Fibroblast of pulmonary artery (primary cell): ENCODE measurements at regions not wholly inside any gene's neighbourhood (a gene's known extent, or its start where the extent isn't known, plus 50 kb on each side); places are given as distances from the start of the nearest gene placed in this dataset.

ENCODE experiments used
- DNase-seq: peaks from one replicate; pipeline ENCODE4 v3.0.0-alpha.2; 2010; ENCODE audit warnings: low read depth
- H3K4me3 ChIP-seq: replicated peaks from 2 replicates; pipeline ENCODE4 v1.5.1; 2011; ENCODE audit warnings: low read depth, mild to moderate bottlenecking, control low read depth, low read length, moderate library complexity
- TF ChIP-seq, protein P1 (sequence below): IDR thresholded peaks from 2 replicates; pipeline ENCODE4 v1.5.1; 2011; ENCODE audit warnings: mild to moderate bottlenecking, control low read depth, low read length, inconsistent platforms; ENCODE audit errors: missing control alignments

GRCh38 chr9:95815133-95815532, 60.4 kb upstream of the ERCC6L2 start:
- H3K4me3 ChIP-seq = no peak overlapping the region
- TF ChIP-seq, protein P1, sequence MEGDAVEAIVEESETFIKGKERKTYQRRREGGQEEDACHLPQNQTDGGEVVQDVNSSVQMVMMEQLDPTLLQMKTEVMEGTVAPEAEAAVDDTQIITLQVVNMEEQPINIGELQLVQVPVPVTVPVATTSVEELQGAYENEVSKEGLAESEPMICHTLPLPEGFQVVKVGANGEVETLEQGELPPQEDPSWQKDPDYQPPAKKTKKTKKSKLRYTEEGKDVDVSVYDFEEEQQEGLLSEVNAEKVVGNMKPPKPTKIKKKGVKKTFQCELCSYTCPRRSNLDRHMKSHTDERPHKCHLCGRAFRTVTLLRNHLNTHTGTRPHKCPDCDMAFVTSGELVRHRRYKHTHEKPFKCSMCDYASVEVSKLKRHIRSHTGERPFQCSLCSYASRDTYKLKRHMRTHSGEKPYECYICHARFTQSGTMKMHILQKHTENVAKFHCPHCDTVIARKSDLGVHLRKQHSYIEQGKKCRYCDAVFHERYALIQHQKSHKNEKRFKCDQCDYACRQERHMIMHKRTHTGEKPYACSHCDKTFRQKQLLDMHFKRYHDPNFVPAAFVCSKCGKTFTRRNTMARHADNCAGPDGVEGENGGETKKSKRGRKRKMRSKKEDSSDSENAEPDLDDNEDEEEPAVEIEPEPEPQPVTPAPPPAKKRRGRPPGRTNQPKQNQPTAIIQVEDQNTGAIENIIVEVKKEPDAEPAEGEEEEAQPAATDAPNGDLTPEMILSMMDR = no peak
- peak; percentile 61 for DNase-seq

DNA sequence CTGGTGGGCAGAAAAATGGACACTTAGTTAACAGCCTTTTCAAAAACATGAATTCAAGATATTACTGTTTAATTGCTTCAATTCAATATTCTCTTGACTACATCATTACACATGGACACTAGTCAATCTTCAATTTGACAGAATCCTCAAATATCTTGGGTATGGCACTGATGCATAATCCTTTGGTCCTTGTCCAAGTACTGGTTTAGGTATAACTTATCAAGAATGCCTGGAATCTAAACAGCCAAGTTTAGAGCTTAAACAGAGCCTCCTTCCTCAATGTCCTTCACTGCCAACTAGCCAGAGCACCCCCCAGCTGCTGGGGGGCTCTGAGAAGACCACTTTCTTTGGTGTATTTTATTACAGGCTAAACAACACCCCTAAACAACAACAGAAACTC, 61.6 kb upstream of the ERCC6L2 start:
- DNase-seq = no peak
- H3K4me3 ChIP-seq = no peak overlapping the region

GRCh38 chr9:95810814-95811213, 64.7 kb upstream of the ERCC6L2 start:
- TF ChIP-seq, protein P1 = no peak
- H3K4me3 ChIP-seq = no peak overlapping the region
- no peak for DNase-seq

More for the DNA sequence above, 61.6 kb upstream of the ERCC6L2 start:
- TF ChIP-seq, protein P1 = no peak

DNA sequence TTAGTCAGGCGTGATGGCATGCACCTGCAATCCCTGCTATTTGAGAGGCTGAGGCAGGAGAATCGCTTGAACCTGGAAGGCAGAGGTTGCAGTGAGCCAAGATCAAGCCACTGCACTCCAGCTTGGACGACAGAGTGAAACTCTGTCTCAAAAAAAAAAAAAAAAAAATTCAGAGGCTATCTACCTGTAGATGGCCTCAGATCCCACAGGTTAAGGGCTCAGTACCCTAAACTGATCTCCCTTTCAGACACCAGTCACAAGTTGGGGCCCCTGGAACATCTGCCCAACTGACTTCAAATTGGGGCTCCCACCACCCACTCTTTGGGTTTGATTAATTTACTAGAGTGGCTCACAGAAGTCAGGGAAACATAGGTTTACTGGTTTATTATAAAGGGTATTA, 65.4 kb upstream of the ERCC6L2 start:
- TF ChIP-seq, protein P1 = no peak
- no peak for DNase-seq
- no peak overlapping the region for H3K4me3 ChIP-seq

DNA sequence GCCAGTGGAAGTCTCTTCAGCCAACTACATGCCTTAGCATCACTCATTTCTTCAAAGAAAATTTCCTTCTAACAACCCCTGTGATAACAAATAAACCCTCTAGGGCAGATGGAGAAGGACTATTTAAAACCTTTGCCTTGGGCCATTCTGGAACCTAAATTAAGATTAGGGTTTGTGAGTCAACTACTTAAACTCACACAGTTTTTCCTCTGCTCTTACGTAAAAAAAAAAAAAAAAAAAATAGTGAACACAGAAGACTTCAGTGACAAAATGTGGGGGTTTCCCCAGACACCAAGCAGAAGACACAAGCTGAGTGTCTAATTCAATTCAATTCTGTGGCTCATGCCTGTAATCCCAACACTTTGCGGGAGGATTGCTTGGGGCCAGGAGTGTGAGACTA, 65.8 kb upstream of the ERCC6L2 start:
- DNase-seq = no peak
- H3K4me3 ChIP-seq = no peak overlapping the region
- TF ChIP-seq, protein P1 = no peak

DNA sequence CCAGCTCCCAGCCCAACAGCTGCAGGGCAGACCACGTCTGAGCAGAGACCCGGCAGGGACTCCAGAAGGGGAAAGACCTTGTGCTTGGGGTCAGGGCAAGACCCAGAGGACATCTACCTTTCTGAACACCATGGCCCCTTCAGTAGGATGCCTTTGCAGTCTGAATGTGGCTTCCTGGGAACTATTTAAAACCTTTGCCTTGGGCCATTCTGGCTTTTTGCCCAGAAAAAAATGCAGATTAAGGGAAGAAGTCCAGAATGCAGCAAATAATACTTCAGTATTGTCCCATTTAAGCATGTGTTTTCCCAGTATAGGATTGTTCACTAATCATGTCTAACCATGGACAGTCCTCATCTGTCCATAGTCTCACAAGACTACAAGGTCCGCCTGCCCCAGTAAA, 67.5 kb upstream of the ERCC6L2 start:
- peak; percentile 54 for DNase-seq
- H3K4me3 ChIP-seq = no peak overlapping the region
- TF ChIP-seq, protein P1 = no peak

DNA sequence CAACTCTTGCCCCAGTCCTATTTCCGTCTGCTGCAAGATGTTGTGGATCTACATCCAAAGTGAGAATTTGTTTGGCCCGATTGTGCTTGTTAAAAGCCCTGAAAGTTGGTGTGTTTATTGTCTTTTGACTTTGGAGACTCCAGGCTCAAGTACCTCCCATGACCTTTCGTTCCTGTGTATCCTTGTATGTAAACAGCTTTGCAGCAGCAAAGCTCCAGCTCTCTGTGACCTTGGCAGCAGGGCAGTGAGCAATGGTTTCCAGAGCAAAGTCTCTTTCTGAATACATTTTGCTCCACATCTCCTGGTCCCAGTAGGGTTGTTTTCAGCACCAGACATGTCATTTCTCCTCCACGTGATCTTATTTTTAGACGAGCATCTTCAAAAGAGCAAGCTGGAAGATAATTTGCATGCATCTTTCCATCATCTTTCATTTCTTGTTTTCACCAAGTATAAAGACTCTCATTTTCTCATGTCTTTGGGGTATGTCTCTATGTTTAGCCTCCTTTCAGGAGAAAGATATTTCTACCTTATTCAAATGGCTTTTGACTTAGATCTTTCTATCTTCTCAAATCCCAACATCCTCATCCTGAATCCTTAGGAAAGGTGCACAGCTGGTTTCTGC, 68.1 kb upstream of the ERCC6L2 start:
- no peak overlapping the region for H3K4me3 ChIP-seq
- DNase-seq = no peak
- TF ChIP-seq, protein P1 = no peak
